ENCODE measurements at regions not wholly inside any gene's neighbourhood (a gene's known extent, or its start where the extent isn't known, plus 50 kb on each side); places are given as distances from the start of the nearest gene placed in this dataset.

GRCh38 chr13:55572408-55572807, 1568.3 kb upstream of the PRR20A start:
- Histone ChIP-seq H3K79me2 (ENCODE audit: control insufficient read depth in 1 of 2, insufficient read depth in 2 of 2, low read length in 2 of 2) (peaks cover 0 to 38% of the 10 kb centered on the region in 2 experiments; a peak in 2 of 4 replicates), H2BK12ac (ENCODE audit: low read depth, low read length) (no peak overlapping the region), H2AFZ (ENCODE audit: low read length) (no peak overlapping the region), H3K56ac (replicated peaks; ENCODE audit: insufficient read length, low read depth, low read length) (no peak overlapping the region), H2BK20ac (ENCODE audit: low read length) (no peak overlapping the region), H4K5ac (ENCODE audit: insufficient read length, low read depth, low read length) (no peak overlapping the region), H2AK5ac (ENCODE audit: low read depth, low read length) (no peak overlapping the region), H3K36me3 (ENCODE audit: control insufficient read depth in 2 of 4, insufficient read depth in 4 of 4, low read length in 3 of 4) (peaks cover 0 to 52% (median 20%) of the 10 kb centered on the region in 4 experiments; a peak in 7 of 8 replicates), H3K27ac (ENCODE audit: low read depth, low read length) (no peak overlapping the region), H4K91ac (replicated peaks; ENCODE audit: insufficient read length, low read length) (no peak overlapping the region), H3K4me2 (ENCODE audit: insufficient read depth in 1 of 2, low read depth in 2 of 2, low read length in 2 of 2) (no peak overlapping the region), H2BK120ac (replicated peaks; ENCODE audit: low read depth, low read length) (no peak overlapping the region), H4K8ac (ENCODE audit: extremely low read depth, insufficient read depth, low read length) (no peak overlapping the region), H3K23ac (ENCODE audit: insufficient read length) (no peak overlapping the region), H2BK5ac (ENCODE audit: low read depth, low read length) (no peak overlapping the region), H3K27me3 (replicated peaks in 1 of 4; ENCODE audit: control insufficient read depth in 3 of 4, extremely low read depth in 1 of 4, insufficient read depth in 3 of 4, low read length in 3 of 4) (no peaks in the 10 kb centered on the region), H3K9ac (replicated peaks in 1 of 4; ENCODE audit: extremely low read depth in 1 of 4, low read depth in 3 of 4, low read length in 3 of 4) (no peak overlapping the region), H3K79me1 (ENCODE audit: low read depth, low read length) (no peaks in the 10 kb centered on the region), H3K14ac (ENCODE audit: insufficient read length) (no peak overlapping the region), H3K18ac (ENCODE audit: extremely low read depth, low read length) (no peak overlapping the region), H3K23me2 (ENCODE audit: low read depth, low read length) (peaks cover 7% of the 10 kb centered on the region; the same call in 1 of the 2 replicates), H3K4me3 (ENCODE audit: extremely low read depth in 1 of 4, insufficient read depth in 2 of 4, low read depth in 3 of 4, low read length in 4 of 4) (no peak overlapping the region), H3K4ac (replicated peaks; ENCODE audit: insufficient read length, low read depth, low read length) (no peak overlapping the region), H3K9me3 (ENCODE audit: insufficient read depth in 2 of 2, low read depth in 1 of 2, low read length in 1 of 2) (no peaks in the 10 kb centered on the region), H4K20me1 (replicated peaks in 1 of 2; ENCODE audit: control insufficient read depth in 1 of 2, insufficient read depth in 2 of 2, low read length in 2 of 2) (peaks cover 11 to 13% of the 10 kb centered on the region in 2 experiments), H2BK15ac (ENCODE audit: low read length) (no peak overlapping the region), H3K4me1 (replicated peaks in 1 of 4; ENCODE audit: control insufficient read depth in 3 of 4, insufficient read depth in 4 of 4, low read length in 3 of 4) (peaks cover 0 to 16% (median 5%) of the 10 kb centered on the region in 4 experiments; a peak in 3 of 7 replicates)
- POLR2A ChIA-PET (ENCODE audit: partially characterized antibody) = interaction anchor here (3.7 kb wide), 1 partner anchor 81 kb away, joined by 14 read pairs; no protein-coding TSS in a partner anchor
- FAIRE-seq (no peak), DNase-seq (ENCODE audit: low read depth in 1 of 2, low spot score in 2 of 2) (no peak)
- TF ChIP-seq BCL11A (IDR thresholded peaks at IDR 0.05; ENCODE audit: low read depth in 2 of 2, low read length in 2 of 2) = no peak
- no peak for TF ChIP-seq ATF3 (IDR thresholded peaks at IDR 0.05; ENCODE audit: insufficient read depth, low read depth, low read length)
- TF ChIP-seq CHD1 (IDR thresholded peaks at IDR 0.05; ENCODE audit: low read depth, low read length) = no peak
- no peak for TF ChIP-seq EP300 (IDR thresholded peaks at IDR 0.05; ENCODE audit: borderline replicate concordance in 1 of 2, low read depth in 2 of 2, low read length in 2 of 2)
- TF ChIP-seq KDM1A (IDR thresholded peaks at IDR 0.05; ENCODE audit: borderline replicate concordance, low read length) = no peak
- CTCF ChIA-PET (ENCODE audit: partially characterized antibody) = no interaction called here

All from H1 (cell line).